ENCODE measurements at regions not wholly inside any gene's neighbourhood (a gene's known extent, or its start where the extent isn't known, plus 50 kb on each side); places are given as distances from the start of the nearest gene placed in this dataset.

DNA sequence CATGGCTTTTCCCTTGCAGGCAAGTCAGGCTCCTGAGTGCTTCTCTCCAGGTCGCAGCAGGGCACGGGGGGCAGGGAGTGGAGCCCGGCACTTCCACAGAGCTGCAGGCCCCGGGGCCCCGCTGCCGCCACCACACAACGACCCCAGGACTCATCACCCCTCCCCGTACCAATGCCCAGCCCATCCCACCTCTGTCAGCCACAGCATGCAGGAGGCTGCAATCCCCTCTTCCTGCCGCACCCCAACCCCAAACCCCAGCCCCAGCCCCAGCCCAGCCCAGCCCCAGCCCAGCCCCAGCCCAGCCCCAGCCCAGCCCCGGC, 288.0 kb downstream of the NDUFA10 start (continued):
- TF ChIP-seq, protein P1, sequence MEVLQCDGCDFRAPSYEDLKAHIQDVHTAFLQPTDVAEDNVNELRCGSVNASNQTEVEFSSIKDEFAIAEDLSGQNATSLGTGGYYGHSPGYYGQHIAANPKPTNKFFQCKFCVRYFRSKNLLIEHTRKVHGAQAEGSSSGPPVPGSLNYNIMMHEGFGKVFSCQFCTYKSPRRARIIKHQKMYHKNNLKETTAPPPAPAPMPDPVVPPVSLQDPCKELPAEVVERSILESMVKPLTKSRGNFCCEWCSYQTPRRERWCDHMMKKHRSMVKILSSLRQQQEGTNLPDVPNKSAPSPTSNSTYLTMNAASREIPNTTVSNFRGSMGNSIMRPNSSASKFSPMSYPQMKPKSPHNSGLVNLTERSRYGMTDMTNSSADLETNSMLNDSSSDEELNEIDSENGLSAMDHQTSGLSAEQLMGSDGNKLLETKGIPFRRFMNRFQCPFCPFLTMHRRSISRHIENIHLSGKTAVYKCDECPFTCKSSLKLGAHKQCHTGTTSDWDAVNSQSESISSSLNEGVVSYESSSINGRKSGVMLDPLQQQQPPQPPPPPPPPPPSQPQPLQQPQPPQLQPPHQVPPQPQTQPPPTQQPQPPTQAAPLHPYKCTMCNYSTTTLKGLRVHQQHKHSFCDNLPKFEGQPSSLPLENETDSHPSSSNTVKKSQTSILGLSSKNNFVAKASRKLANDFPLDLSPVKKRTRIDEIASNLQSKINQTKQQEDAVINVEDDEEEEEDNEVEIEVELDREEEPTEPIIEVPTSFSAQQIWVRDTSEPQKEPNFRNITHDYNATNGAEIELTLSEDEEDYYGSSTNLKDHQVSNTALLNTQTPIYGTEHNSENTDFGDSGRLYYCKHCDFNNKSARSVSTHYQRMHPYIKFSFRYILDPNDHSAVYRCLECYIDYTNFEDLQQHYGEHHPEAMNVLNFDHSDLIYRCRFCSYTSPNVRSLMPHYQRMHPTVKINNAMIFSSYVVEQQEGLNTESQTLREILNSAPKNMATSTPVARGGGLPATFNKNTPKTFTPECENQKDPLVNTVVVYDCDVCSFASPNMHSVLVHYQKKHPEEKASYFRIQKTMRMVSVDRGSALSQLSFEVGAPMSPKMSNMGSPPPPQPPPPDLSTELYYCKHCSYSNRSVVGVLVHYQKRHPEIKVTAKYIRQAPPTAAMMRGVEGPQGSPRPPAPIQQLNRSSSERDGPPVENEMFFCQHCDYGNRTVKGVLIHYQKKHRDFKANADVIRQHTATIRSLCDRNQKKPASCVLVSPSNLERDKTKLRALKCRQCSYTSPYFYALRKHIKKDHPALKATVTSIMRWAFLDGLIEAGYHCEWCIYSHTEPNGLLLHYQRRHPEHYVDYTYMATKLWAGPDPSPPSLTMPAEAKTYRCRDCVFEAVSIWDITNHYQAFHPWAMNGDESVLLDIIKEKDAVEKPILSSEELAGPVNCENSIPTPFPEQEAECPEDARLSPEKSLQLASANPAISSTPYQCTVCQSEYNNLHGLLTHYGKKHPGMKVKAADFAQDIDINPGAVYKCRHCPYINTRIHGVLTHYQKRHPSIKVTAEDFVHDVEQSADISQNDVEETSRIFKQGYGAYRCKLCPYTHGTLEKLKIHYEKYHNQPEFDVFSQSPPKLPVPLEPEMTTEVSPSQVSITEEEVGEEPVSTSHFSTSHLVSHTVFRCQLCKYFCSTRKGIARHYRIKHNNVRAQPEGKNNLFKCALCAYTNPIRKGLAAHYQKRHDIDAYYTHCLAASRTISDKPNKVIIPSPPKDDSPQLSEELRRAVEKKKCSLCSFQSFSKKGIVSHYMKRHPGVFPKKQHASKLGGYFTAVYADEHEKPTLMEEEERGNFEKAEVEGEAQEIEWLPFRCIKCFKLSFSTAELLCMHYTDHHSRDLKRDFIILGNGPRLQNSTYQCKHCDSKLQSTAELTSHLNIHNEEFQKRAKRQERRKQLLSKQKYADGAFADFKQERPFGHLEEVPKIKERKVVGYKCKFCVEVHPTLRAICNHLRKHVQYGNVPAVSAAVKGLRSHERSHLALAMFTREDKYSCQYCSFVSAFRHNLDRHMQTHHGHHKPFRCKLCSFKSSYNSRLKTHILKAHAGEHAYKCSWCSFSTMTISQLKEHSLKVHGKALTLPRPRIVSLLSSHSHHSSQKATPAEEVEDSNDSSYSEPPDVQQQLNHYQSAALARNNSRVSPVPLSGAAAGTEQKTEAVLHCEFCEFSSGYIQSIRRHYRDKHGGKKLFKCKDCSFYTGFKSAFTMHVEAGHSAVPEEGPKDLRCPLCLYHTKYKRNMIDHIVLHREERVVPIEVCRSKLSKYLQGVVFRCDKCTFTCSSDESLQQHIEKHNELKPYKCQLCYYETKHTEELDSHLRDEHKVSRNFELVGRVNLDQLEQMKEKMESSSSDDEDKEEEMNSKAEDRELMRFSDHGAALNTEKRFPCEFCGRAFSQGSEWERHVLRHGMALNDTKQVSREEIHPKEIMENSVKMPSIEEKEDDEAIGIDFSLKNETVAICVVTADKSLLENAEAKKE (CRISPR knock-in tag; IDR thresholded peaks at IDR 0.05), result no peak
- TF ChIP-seq ZNF331 (CRISPR knock-in tag; IDR thresholded peaks at IDR 0.05; ENCODE audit: low read depth) (no peak), JUNB (IDR thresholded peaks at IDR 0.05; ENCODE audit: unreplicated experiment) (no peak), NANOG (IDR thresholded peaks at IDR 0.05; ENCODE audit: borderline replicate concordance) (no peak), ZNF114 (CRISPR knock-in tag; IDR thresholded peaks at IDR 0.05) (no peak), EZH2phosphoT487 (IDR thresholded peaks at IDR 0.05; ENCODE audit: unreplicated experiment) (no peak), CREB1 (CRISPR knock-in tag; IDR thresholded peaks at IDR 0.05; ENCODE audit: low read depth) (no peak), EZH2 (IDR thresholded peaks at IDR 0.05; ENCODE audit: low read depth, unreplicated experiment) (no peak)

DNA sequence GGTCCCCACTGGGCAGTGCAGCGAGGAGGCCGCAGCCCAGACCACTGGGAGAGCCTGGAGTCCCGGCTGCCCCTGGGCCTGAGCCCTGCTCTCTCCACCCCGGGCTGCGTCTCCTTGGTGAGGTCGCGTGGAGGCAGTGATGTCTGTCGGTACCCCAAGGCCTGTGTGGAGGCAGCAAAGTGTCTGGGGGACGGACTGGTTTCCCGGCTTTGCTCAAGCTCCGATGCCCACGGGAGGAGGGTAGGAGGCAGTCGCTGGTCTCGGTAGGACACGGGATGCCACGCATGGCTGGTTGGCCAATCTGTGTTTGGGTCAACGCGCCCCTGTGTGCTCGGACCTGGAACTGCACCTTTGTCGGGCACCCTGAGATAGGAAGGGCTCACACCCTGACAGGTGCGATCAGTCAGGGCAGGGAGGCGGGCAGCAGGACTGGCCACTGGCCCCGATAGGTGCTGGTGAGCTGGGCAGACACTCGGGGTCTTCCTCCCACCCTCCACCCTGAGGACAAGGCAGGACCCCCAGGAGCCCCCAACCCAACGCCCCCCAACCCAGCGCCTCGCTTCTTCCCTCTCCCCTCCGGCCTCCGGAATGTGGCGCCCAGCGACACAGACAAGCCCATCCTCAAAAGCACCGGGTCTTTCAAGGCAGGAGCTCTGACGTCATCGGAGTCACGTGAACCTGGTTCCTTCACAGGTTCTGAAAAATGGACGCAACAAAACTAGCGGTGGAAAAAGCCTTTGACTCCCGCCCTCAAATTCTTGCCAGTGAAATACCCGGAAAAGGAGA, 288.6 kb downstream of the NDUFA10 start:
- no peaks in the 10 kb centered on the region for H3K9me2 ChIP-seq (ENCODE audit: insufficient read depth)
- no peaks in the 10 kb centered on the region for H3F3A ChIP-seq (replicated peaks; ENCODE audit: low read depth)
- DNase-seq (ENCODE audit: low spot score), result peak; percentile 47
- H3K36me3 Mint-ChIP-seq (ENCODE audit: low read depth), result no peaks in the 10 kb centered on the region
- H3K27me3 Mint-ChIP-seq (ENCODE audit: insufficient read depth, low read depth, poor library complexity), result peaks cover 1% of the 10 kb centered on the region
- no peak overlapping the region for H3K27ac ChIP-seq (ENCODE audit: low read depth)
- no peak overlapping the region for H3K4me2 ChIP-seq
- no peaks in the 10 kb centered on the region; the same call in 2 of the 3 replicates for H3K9me3 Mint-ChIP-seq
- ATAC-seq, result peak; percentile 76
- H3K4me1 Mint-ChIP-seq, result peaks cover 4% of the 10 kb centered on the region; the same call in 1 of the 3 replicates
- H2AFZ ChIP-seq, result no peak overlapping the region
- no peak overlapping the region for H3K4me3 ChIP-seq
- no peak overlapping the region for H3K27ac Mint-ChIP-seq
- no peaks in the 10 kb centered on the region for H4K20me1 ChIP-seq (replicated peaks; ENCODE audit: insufficient read depth)
- no peak for TF ChIP-seq EZH2phosphoT487 (IDR thresholded peaks at IDR 0.05; ENCODE audit: unreplicated experiment)
- TF ChIP-seq, protein P2, sequence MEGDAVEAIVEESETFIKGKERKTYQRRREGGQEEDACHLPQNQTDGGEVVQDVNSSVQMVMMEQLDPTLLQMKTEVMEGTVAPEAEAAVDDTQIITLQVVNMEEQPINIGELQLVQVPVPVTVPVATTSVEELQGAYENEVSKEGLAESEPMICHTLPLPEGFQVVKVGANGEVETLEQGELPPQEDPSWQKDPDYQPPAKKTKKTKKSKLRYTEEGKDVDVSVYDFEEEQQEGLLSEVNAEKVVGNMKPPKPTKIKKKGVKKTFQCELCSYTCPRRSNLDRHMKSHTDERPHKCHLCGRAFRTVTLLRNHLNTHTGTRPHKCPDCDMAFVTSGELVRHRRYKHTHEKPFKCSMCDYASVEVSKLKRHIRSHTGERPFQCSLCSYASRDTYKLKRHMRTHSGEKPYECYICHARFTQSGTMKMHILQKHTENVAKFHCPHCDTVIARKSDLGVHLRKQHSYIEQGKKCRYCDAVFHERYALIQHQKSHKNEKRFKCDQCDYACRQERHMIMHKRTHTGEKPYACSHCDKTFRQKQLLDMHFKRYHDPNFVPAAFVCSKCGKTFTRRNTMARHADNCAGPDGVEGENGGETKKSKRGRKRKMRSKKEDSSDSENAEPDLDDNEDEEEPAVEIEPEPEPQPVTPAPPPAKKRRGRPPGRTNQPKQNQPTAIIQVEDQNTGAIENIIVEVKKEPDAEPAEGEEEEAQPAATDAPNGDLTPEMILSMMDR (conservative IDR thresholded peaks at IDR 0.05; ENCODE audit: low read depth in 2 of 2), result peak in 1 of 2 experiments; percentile 57; a peak in 2 of 4 replicates
- H3K4me1 ChIP-seq (ENCODE audit: insufficient read depth), result no peaks in the 10 kb centered on the region; the same call in 1 of the 2 replicates
- H3K4me3 Mint-ChIP-seq, result no peak overlapping the region
- no peaks in the 10 kb centered on the region for H3K36me3 ChIP-seq (ENCODE audit: insufficient read depth)
- H3K79me2 ChIP-seq (replicated peaks; ENCODE audit: insufficient read depth), result no peaks in the 10 kb centered on the region
- H3K27me3 ChIP-seq (ENCODE audit: insufficient read depth), result no peaks in the 10 kb centered on the region
